Sigmoid colon (tissue), 6 donors: ENCODE measurements at regions not wholly inside any gene's neighbourhood (a gene's known extent, or its start where the extent isn't known, plus 50 kb on each side); places are given as distances from the start of the nearest gene placed in this dataset.
"Not testable (repeated sequence)": the region's sequence is repeated elsewhere in the genome, so short reads cannot be mapped to it uniquely, and the experiment has no call there.

Source experiments
- DNase-seq: peaks from one replicate; pipeline ENCODE4 v3.0.0-alpha.2; 2019
- H3K27ac ChIP-seq, 4 donors: fragments of 200-600 bp; sonication (generic); one replicate each; pipeline ENCODE4 v1.5.1; 2016 to 2019; ENCODE audit warnings: mild to moderate bottlenecking in 1 of 4
- H3K27me3 ChIP-seq, 3 donors: fragments of 200-600 bp; sonication (generic); one replicate each; pipeline ENCODE4 v1.5.1; 2019; ENCODE audit warnings: mild to moderate bottlenecking in 1 of 3
- H3K36me3 ChIP-seq, 4 donors: fragments of 200-600 bp; sonication (generic); one replicate each; pipeline ENCODE4 v1.5.1; 2016 to 2019
- H3K4me1 ChIP-seq, 4 donors: fragments of 200-600 bp; sonication (generic); one replicate each; pipeline ENCODE4 v1.5.1; 2017 to 2019
- H3K4me3 ChIP-seq, 4 donors: fragments of 200-600 bp; sonication (generic); one replicate each; pipeline ENCODE4 v1.5.1; 2017 to 2019; ENCODE audit warnings: mild to moderate bottlenecking in 2 of 4, moderate library complexity in 1 of 4
- H3K9me3 ChIP-seq, 4 donors: fragments of 200-600 bp in 3 of 4; sonication (generic) in 3 of 4; one replicate each; pipeline versions ENCODE4 v1.5.1 to v1.6.1; 2013 to 2019
- EP300 ChIP-seq, 4 donors: sonication (generic); formaldehyde crosslinking; IDR thresholded peaks; one replicate each; pipeline ENCODE4 v1.6.1; 2017; ENCODE audit warnings: antibody characterized with exemption in 4 of 4
- POLR2A ChIP-seq, 2 donors: fragments of 450-650 bp; IDR thresholded peaks; one replicate each; pipeline ENCODE4 v1.6.1; 2016; ENCODE audit warnings: antibody characterized with exemption in 2 of 2, mild to moderate bottlenecking in 2 of 2, moderate library complexity in 2 of 2
- POLR2AphosphoS5 ChIP-seq, 4 donors: sonication (generic); formaldehyde crosslinking; IDR thresholded peaks; one replicate each; pipeline ENCODE4 v1.6.1; 2017; ENCODE audit warnings: antibody characterized with exemption in 4 of 4
- WGBS, 2 donors: extraction: QIAGEN DNeasy Blood & Tissue Kit; methylation state at CpG; one replicate each; pipeline ENCODE4 v1.1.7; 2013; 5-methylcytosine and 5-hydroxymethylcytosine counted together
- intact Hi-C: fragments of 100-400 bp; cut with DNase I; formaldehyde crosslinking; loops from one replicate; pipeline ENCODE4 v1.15.1; 2023
- TF ChIP-seq, protein P1 (sequence below), 4 experiments: fragments of 450-650 bp in 3 of 4; fragments of 200-600 bp in 1 of 4; IDR thresholded peaks; one replicate each; pipeline ENCODE4 v1.5.1; 2016 to 2019; ENCODE audit warnings: antibody characterized with exemption in 4 of 4, mild to moderate bottlenecking in 3 of 4, moderate library complexity in 2 of 4
- donor health status: healthy with polysubstance abuse.
- donor health status: healthy.

DNA sequence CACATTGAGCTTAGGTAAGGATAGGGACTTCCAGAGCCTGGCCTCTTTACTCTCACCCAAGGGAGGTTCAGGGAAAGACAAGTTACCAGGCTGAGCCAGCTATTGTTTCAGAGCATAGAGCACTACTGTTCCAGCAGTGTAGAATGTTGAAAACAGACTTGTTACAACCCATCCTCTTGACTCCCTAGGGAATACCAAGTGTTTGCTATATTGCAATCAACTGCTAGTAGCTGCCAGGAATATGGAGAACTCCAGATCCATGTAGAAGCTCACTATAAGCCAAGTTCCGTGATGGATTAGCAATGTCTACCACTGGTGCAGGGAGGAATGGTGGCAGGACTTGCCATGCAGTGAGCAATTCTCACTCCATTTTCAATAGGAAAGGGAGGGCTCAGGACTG is 199.8 kb upstream of the RBM19 start:
- Histone ChIP-seq H3K4me1 (peaks cover 0 to 4% (median 0%) of the 10 kb centered on the region in 4 donors), H3K36me3 (no peaks in the 10 kb centered on the region), H3K27me3 (peaks cover 0 to 10% (median 0%) of the 10 kb centered on the region in 3 donors), H3K27ac (no peak overlapping the region), H3K9me3 (no peaks in the 10 kb centered on the region), H3K4me3 (no peak overlapping the region)
- 60 to 71% methylated on average over 1 of the region's 1 CpG for WGBS, 2 donors
- DNase-seq: no peak
- no peak for TF ChIP-seq EP300 (IDR thresholded peaks at IDR 0.05)
- intact Hi-C loops: loop anchor here (2.0 kb wide), 1 partner anchor 343 kb away; no protein-coding TSS in a partner anchor

GRCh38 chr12:114164351-114164750 is 198.2 kb upstream of the RBM19 start:
- no peak overlapping the region for H3K4me3 ChIP-seq
- H3K27ac ChIP-seq: no peak overlapping the region
- no peaks in the 10 kb centered on the region for H3K9me3 ChIP-seq
- no peaks in the 10 kb centered on the region for H3K36me3 ChIP-seq
- intact Hi-C loops: no loop called here
- 75 to 78% methylated on average over 4 of the region's 4 CpGs for WGBS, 2 donors
- H3K27me3 ChIP-seq: peaks cover 0 to 10% (median 0%) of the 10 kb centered on the region in 3 donors
- no peak for TF ChIP-seq EP300 (IDR thresholded peaks at IDR 0.05)
- TF ChIP-seq POLR2A (IDR thresholded peaks at IDR 0.05): no peak
- peaks cover 0 to 4% (median 0%) of the 10 kb centered on the region in 4 donors for H3K4me1 ChIP-seq
- no peak for DNase-seq

GRCh38 chr12:114163771-114164170 is 197.6 kb upstream of the RBM19 start:
- TF ChIP-seq POLR2A (IDR thresholded peaks at IDR 0.05): no peak
- TF ChIP-seq, protein P1, sequence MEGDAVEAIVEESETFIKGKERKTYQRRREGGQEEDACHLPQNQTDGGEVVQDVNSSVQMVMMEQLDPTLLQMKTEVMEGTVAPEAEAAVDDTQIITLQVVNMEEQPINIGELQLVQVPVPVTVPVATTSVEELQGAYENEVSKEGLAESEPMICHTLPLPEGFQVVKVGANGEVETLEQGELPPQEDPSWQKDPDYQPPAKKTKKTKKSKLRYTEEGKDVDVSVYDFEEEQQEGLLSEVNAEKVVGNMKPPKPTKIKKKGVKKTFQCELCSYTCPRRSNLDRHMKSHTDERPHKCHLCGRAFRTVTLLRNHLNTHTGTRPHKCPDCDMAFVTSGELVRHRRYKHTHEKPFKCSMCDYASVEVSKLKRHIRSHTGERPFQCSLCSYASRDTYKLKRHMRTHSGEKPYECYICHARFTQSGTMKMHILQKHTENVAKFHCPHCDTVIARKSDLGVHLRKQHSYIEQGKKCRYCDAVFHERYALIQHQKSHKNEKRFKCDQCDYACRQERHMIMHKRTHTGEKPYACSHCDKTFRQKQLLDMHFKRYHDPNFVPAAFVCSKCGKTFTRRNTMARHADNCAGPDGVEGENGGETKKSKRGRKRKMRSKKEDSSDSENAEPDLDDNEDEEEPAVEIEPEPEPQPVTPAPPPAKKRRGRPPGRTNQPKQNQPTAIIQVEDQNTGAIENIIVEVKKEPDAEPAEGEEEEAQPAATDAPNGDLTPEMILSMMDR (IDR thresholded peaks at IDR 0.05): no peak
- 66 to 75% methylated on average over 4 of the region's 4 CpGs for WGBS, 2 donors
- Histone ChIP-seq H3K4me1 (peaks cover 0 to 4% (median 0%) of the 10 kb centered on the region in 4 donors), H3K9me3 (no peaks in the 10 kb centered on the region), H3K36me3 (no peaks in the 10 kb centered on the region), H3K27ac (no peak overlapping the region), H3K27me3 (peaks cover 0 to 10% (median 0%) of the 10 kb centered on the region in 3 donors), H3K4me3 (no peak overlapping the region)
- intact Hi-C loops: no loop called here
- DNase-seq: no peak

DNA sequence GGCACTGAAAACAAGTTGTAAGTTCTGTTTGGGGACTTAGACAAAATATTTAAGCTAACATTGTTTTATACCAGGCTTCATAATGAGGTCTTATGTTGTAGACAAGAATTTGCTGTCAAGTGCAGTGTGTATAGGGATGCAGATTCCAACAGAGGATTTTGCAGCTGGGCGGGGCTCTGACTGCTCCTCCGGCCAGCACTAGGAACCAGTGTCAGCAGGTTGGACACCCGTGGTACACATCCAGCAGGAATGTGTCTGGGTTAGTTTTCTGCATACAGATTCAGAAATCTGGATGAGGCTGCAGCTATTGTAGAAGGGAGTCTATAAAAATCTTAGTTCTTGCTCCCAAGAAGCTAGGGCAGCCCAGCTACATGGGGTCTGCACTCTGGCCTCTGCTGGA is 194.3 kb upstream of the RBM19 start:
- 48 to 77% methylated on average over 3 of the region's 3 CpGs for WGBS, 2 donors
- TF ChIP-seq POLR2AphosphoS5 (IDR thresholded peaks at IDR 0.05): no peak
- no peak for TF ChIP-seq POLR2A (IDR thresholded peaks at IDR 0.05)
- TF ChIP-seq, protein P1 (IDR thresholded peaks at IDR 0.05): no peak
- TF ChIP-seq EP300 (IDR thresholded peaks at IDR 0.05): no peak
- no peaks in the 10 kb centered on the region for H3K9me3 ChIP-seq
- H3K4me1 ChIP-seq: no peaks in the 10 kb centered on the region
- no peaks in the 10 kb centered on the region for H3K36me3 ChIP-seq
- H3K4me3 ChIP-seq: no peak overlapping the region
- H3K27me3 ChIP-seq: peaks cover 0 to 10% (median 0%) of the 10 kb centered on the region in 3 donors
- intact Hi-C loops: no loop called here
- no peak overlapping the region for H3K27ac ChIP-seq
- no peak for DNase-seq

DNA sequence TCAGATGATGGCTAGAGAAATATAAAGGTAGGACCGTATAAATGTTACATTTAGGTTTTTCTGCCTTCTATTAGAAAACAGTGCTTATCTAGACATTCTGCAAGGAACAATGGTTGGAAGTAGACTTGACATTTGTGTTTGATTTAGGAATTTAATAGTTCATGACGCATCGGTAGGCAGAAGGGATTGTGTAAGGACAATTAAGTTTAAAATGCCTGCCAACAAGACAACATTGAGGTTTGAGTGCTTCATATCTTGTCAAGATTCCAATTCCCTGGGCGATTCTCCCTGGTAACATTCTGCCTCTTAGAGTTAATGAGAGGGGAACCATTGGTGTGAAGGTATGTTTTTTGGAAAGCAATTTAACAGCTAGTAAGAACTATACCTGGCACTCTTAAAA is 186.8 kb upstream of the RBM19 start:
- no peak overlapping the region for H3K4me3 ChIP-seq
- no peaks in the 10 kb centered on the region for H3K9me3 ChIP-seq
- WGBS, 2 donors: 41 to 61% methylated on average over 4 of the region's 4 CpGs
- H3K36me3 ChIP-seq: no peaks in the 10 kb centered on the region
- intact Hi-C loops: no loop called here
- TF ChIP-seq POLR2AphosphoS5 (IDR thresholded peaks at IDR 0.05): no peak
- TF ChIP-seq EP300 (IDR thresholded peaks at IDR 0.05): no peak
- TF ChIP-seq POLR2A (IDR thresholded peaks at IDR 0.05): no peak
- TF ChIP-seq, protein P1 (IDR thresholded peaks at IDR 0.05): no peak
- no peak overlapping the region for H3K27ac ChIP-seq
- DNase-seq: no peak
- H3K4me1 ChIP-seq: no peaks in the 10 kb centered on the region
- no peaks in the 10 kb centered on the region for H3K27me3 ChIP-seq

GRCh38 chr12:114152066-114152465 is 185.9 kb upstream of the RBM19 start:
- Histone ChIP-seq H3K27ac (no peak overlapping the region), H3K9me3 (no peaks in the 10 kb centered on the region), H3K36me3 (no peaks in the 10 kb centered on the region), H3K4me3 (no peak overlapping the region), H3K27me3 (no peaks in the 10 kb centered on the region), H3K4me1 (no peaks in the 10 kb centered on the region)
- 7 to 8% methylated on average over 1 of the region's 1 CpG for WGBS, 2 donors
- TF ChIP-seq EP300 (IDR thresholded peaks at IDR 0.05) (no peak), POLR2A (IDR thresholded peaks at IDR 0.05) (no peak), POLR2AphosphoS5 (IDR thresholded peaks at IDR 0.05) (no peak)
- TF ChIP-seq, protein P1 (IDR thresholded peaks at IDR 0.05): no peak
- intact Hi-C loops: no loop called here
- no peak for DNase-seq

DNA sequence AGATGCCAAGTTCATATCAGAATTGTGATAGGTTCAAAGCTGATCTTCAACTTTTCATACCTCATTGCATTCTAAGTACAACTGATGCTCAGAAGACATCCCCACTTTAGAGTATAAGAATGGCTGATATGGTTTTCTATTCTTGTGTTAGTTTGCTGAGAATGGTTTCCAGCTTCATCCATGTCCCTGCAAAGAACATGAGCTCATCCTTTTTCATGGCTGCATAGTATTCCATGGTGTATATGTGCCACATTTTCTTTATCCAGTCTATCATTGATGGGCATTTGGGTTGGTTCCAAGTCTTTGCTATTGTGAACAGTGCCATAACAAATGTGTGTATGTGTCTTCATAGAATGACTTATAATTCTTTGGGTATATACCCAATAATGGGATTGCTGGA is 184.5 kb upstream of the RBM19 start:
- intact Hi-C loops: not testable (repeated sequence)

More for the DNA sequence above, 184.5 kb upstream of the RBM19 start:
- not testable (repeated sequence) for H3K27me3 ChIP-seq, H3K4me1 ChIP-seq, H3K4me3 ChIP-seq, DNase-seq, H3K36me3 ChIP-seq, H3K27ac ChIP-seq, H3K9me3 ChIP-seq
